GM12801 (cell line): ENCODE measurements at regions not wholly inside any gene's neighbourhood (a gene's known extent, or its start where the extent isn't known, plus 50 kb on each side); places are given as distances from the start of the nearest gene placed in this dataset.

Experiments
- TF ChIP-seq, protein P1 (sequence below): IDR thresholded peaks from one replicate; pipeline ENCODE4 v1.5.1; 2011; ENCODE audit warnings: control low read depth; ENCODE audit not compliant: insufficient read length; ENCODE audit errors: extremely low read depth

DNA sequence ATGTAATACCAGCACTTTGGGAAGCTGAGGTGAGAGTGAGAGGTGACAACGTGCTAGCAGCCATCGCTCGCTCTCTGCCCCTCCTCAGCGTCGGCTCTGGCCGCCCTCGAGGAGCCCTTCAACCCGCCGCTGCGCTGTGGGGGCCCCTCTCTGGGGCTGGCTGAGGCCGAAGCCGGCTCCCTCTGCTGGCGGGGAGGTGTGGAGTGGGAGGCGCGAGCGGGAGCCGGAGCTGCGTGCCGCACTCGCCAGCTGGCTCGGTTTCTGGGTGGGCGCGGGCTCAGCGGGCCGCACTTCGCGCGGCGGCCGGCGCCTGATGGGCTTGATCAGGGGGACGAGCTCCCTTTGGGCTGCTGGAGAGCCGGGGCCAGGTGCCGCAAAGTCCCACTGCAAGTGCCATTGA, 98.9 kb upstream of the UBASH3B start:
- TF ChIP-seq, protein P1, sequence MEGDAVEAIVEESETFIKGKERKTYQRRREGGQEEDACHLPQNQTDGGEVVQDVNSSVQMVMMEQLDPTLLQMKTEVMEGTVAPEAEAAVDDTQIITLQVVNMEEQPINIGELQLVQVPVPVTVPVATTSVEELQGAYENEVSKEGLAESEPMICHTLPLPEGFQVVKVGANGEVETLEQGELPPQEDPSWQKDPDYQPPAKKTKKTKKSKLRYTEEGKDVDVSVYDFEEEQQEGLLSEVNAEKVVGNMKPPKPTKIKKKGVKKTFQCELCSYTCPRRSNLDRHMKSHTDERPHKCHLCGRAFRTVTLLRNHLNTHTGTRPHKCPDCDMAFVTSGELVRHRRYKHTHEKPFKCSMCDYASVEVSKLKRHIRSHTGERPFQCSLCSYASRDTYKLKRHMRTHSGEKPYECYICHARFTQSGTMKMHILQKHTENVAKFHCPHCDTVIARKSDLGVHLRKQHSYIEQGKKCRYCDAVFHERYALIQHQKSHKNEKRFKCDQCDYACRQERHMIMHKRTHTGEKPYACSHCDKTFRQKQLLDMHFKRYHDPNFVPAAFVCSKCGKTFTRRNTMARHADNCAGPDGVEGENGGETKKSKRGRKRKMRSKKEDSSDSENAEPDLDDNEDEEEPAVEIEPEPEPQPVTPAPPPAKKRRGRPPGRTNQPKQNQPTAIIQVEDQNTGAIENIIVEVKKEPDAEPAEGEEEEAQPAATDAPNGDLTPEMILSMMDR: no peak

DNA sequence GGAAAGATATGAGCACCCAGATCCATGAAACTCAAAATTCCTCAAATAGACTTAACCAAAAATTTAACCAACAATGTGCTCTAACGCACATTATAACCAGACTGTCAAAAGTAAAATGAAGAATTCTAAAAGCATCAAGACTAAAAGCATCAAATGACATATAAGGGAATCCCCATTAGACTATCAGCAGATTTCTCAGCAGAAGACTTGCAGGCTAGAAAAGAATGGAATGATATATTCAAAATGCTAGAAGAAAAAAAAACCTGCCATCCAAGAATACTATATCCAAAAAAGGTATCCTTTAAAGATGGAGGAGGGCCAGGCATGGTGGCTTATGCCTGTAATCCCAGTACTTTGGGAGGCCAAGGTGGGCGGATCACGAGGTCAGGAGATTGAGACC, 117.5 kb upstream of the UBASH3B start:
- TF ChIP-seq, protein P1: no peak

DNA sequence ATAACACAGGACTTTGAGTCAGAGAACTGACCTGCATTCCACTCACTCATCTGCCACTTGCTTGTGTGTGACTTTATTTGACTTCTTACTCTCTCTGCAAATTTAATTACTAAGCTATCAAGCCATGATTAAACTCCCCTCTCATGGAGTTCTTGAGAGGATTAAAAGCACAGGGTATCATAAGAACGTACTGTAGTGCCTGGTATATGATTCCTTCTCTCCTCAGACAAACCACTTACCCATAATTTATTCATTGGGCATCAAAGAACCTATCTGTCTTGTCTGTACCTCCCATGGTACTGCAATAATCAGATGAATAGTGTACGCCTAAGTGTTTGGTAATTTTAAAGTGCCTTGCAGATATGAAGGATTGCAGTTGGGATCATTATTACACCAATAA, 130.6 kb upstream of the UBASH3B start:
- TF ChIP-seq, protein P1: no peak

- TF ChIP-seq, protein P1: no peak
Measured at GRCh38 chr11:122523846-122524805, 131.4 kb upstream of the UBASH3B start.

GRCh38 chr11:122521626-122522025, 133.9 kb upstream of the UBASH3B start:
- TF ChIP-seq, protein P1: no peak

GRCh38 chr11:122517403-122518379, 137.8 kb upstream of the UBASH3B start:
- TF ChIP-seq, protein P1: no peak

- TF ChIP-seq, protein P1: no peak
Measured at GRCh38 chr11:122516686-122517085, 138.8 kb upstream of the UBASH3B start.
